Panc1 (cell line): ENCODE measurements at regions not wholly inside any gene's neighbourhood (a gene's known extent, or its start where the extent isn't known, plus 50 kb on each side); places are given as distances from the start of the nearest gene placed in this dataset.

Source experiments
- POLR2AphosphoS5 ChIP-seq: IDR thresholded peaks from 2 replicates; pipeline ENCODE4 v1.6.1; 2012; ENCODE audit warnings: mild to moderate bottlenecking, low read depth, low read length, moderate library complexity
- SIN3A ChIP-seq: IDR thresholded peaks from 2 replicates; pipeline ENCODE4 v1.6.1; 2012; ENCODE audit warnings: low read depth, mild to moderate bottlenecking, low read length, moderate library complexity, borderline replicate concordance; ENCODE audit not compliant: insufficient read depth
- TCF7L2 ChIP-seq: IDR thresholded peaks from 2 replicates; pipeline ENCODE4 v1.6.1; 2011; ENCODE audit warnings: mild to moderate bottlenecking, low read depth, low read length, inconsistent platforms
- TF ChIP-seq, protein P1 (sequence below): fragments of 450-650 bp; IDR thresholded peaks from 2 replicates; pipeline ENCODE4 v1.5.1; 2017; ENCODE audit warnings: mild to moderate bottlenecking

DNA sequence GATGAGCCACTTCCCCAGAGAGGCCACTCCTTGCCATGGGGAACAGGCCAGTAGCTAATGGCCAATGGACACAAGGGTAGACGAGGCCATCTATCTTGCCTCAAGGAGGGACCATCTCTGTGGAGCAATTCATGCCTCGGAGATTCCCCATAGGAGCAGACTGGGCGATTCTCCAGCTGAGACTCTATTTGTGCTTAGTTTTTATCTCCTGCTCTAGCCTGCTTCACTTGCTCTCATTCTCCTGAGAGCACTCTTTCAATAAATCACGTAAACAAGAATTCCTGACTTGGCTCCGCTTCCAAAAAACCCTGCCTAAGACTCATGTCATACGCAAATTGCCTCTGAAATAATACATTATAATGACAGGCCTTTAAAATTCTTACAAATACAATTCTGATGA is 396.4 kb upstream of the USP15 start:
- TF ChIP-seq POLR2AphosphoS5 (no peak), SIN3A (no peak), TCF7L2 (no peak)
- TF ChIP-seq, protein P1, sequence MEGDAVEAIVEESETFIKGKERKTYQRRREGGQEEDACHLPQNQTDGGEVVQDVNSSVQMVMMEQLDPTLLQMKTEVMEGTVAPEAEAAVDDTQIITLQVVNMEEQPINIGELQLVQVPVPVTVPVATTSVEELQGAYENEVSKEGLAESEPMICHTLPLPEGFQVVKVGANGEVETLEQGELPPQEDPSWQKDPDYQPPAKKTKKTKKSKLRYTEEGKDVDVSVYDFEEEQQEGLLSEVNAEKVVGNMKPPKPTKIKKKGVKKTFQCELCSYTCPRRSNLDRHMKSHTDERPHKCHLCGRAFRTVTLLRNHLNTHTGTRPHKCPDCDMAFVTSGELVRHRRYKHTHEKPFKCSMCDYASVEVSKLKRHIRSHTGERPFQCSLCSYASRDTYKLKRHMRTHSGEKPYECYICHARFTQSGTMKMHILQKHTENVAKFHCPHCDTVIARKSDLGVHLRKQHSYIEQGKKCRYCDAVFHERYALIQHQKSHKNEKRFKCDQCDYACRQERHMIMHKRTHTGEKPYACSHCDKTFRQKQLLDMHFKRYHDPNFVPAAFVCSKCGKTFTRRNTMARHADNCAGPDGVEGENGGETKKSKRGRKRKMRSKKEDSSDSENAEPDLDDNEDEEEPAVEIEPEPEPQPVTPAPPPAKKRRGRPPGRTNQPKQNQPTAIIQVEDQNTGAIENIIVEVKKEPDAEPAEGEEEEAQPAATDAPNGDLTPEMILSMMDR = no peak
